ENCODE measurements at regions not wholly inside any gene's neighbourhood (a gene's known extent, or its start where the extent isn't known, plus 50 kb on each side); places are given as distances from the start of the nearest gene placed in this dataset.

GRCh38 chr12:30152705-30153104 is 369.0 kb upstream of the TMTC1 start:
- H3K27me3 ChIP-seq (ENCODE audit: control insufficient read depth, insufficient read depth, low read length): no peaks in the 10 kb centered on the region
- no peak overlapping the region for H2BK5ac ChIP-seq (ENCODE audit: low read depth, low read length, poor library complexity, severe bottlenecking)
- H4K8ac ChIP-seq (ENCODE audit: low read depth in 2 of 2, low read length in 2 of 2): no peak overlapping the region
- no peak overlapping the region for H2BK15ac ChIP-seq (ENCODE audit: low read depth, low read length)
- no peaks in the 10 kb centered on the region for H3K9me1 ChIP-seq (ENCODE audit: insufficient read depth, low read length)
- no peak overlapping the region for H3K4ac ChIP-seq (ENCODE audit: low read depth, low read length)
- H3K36me3 ChIP-seq (ENCODE audit: control insufficient read depth, insufficient read depth, low read length): no peaks in the 10 kb centered on the region
- ChIA-PET POLR2A (ENCODE audit: unreplicated experiment) (no interaction called here), CTCF (no interaction called here)
- no peak for ATAC-seq (ENCODE audit: low read depth)
- dilution Hi-C loops (cut with HindIII; ENCODE audit: low sequenced_read_pairs, unreplicated experiment) (no loop called here), intact Hi-C loops (cut with micrococcal nuclease) (no loop called here), in situ Hi-C loops (cut with MboI; ENCODE audit: low sequenced_read_pairs) (no loop called here)
- no peak overlapping the region for H2AK5ac ChIP-seq (ENCODE audit: low read depth, low read length)
- no TSS peak for BruUV-seq (replicated peaks)
- no peak overlapping the region for H2AFZ ChIP-seq (replicated peaks; ENCODE audit: low read length, poor library complexity)
- no peak overlapping the region for H2AK9ac ChIP-seq (replicated peaks; ENCODE audit: low read depth, low read length, poor library complexity)
- H4K91ac ChIP-seq (ENCODE audit: insufficient read depth, low read depth, low read length): no peak overlapping the region
- no peak overlapping the region for H3K23ac ChIP-seq (ENCODE audit: low read depth, low read length)
- H3K79me1 ChIP-seq (ENCODE audit: low read depth in 1 of 2, low read length in 2 of 2): no peaks in the 10 kb centered on the region
- no peak overlapping the region for H3K9ac ChIP-seq (ENCODE audit: low read depth, low read length)
- H3K27ac ChIP-seq (ENCODE audit: insufficient read depth, low read length): no peak overlapping the region
- H3K4me3 ChIP-seq (ENCODE audit: insufficient read depth, low read depth, low read length): no peak overlapping the region
- DNase-seq: no peak
- no peaks in the 10 kb centered on the region for H3K4me1 ChIP-seq (ENCODE audit: control insufficient read depth, insufficient read depth, low read length)
- H3K18ac ChIP-seq (ENCODE audit: low read depth, low read length): no peak overlapping the region
- H3K14ac ChIP-seq (replicated peaks; ENCODE audit: low read depth, low read length): no peak overlapping the region
- no peak overlapping the region for H2BK20ac ChIP-seq (ENCODE audit: low read depth, low read length)
- no peak overlapping the region for H3K56ac ChIP-seq (ENCODE audit: extremely low read depth, insufficient read depth, low read length)
- H4K5ac ChIP-seq (ENCODE audit: low read depth, low read length): no peak overlapping the region
- no peak for TF ChIP-seq MXI1 (IDR thresholded peaks at IDR 0.05; ENCODE audit: borderline replicate concordance, low read depth, low read length)
- no peak for TF ChIP-seq CHD1 (IDR thresholded peaks at IDR 0.05; ENCODE audit: low read depth, low read length)
- H4K20me1 ChIP-seq (ENCODE audit: insufficient read depth, low read length): no peaks in the 10 kb centered on the region
- no peak overlapping the region for H3K4me2 ChIP-seq (ENCODE audit: low read depth, low read length)
- H2BK120ac ChIP-seq (ENCODE audit: low read depth, low read length): no peak overlapping the region
- H3K9me3 ChIP-seq (ENCODE audit: control insufficient read depth, insufficient read depth, low read length): peaks cover 2% of the 10 kb centered on the region; the same call in 1 of the 2 replicates
